Panc1 (cell line): ENCODE measurements at regions not wholly inside any gene's neighbourhood (a gene's known extent, or its start where the extent isn't known, plus 50 kb on each side); places are given as distances from the start of the nearest gene placed in this dataset.

Experiments used
- ATAC-seq: fragments of 200-7000 bp; cut with Tn5 transposase; 2 replicates; pipeline ENCODE4 v1.9.1; 2020; ENCODE audit warnings: mild to moderate bottlenecking, moderate library complexity
- BruUV-seq: library from RNA; stranded (reverse); fragments of 400-500 nt; replicated peaks from 2 replicates; lab custom pipeline; 2021; lab: Mats Ljungman, UMichigan
- CTCF ChIA-PET: fragments of 300-600 bp; sonication (Branson Sonifier 250); formaldehyde crosslinking; loops from one replicate; lab custom pipeline; 2022; ENCODE audit warnings: antibody characterized with exemption; lab: Charles Lee
- POLR2A ChIA-PET: fragments of 300-600 bp; sonication (Branson Sonifier 250); formaldehyde crosslinking; loops from one replicate; lab custom pipeline; 2022; ENCODE audit warnings: antibody characterized with exemption; lab: Charles Lee
- DNase-seq: peaks from one replicate; pipeline ENCODE4 v3.0.0-alpha.2; 2010; ENCODE audit warnings: low read depth, low spot score
- H3K27ac ChIP-seq: 2 replicates; pipeline ENCODE4 v1.5.1; 2011; ENCODE audit warnings: mild to moderate bottlenecking, low read length, inconsistent platforms
- H3K27me3 ChIP-seq: fragments of 200-500 bp; sonication (Bioruptor generic); 2 replicates; pipeline ENCODE4 v1.6.0; 2014; ENCODE audit warnings: low read length, inconsistent platforms; ENCODE audit not compliant: control insufficient read depth, insufficient read depth
- H3K36me3 ChIP-seq: fragments of 200-500 bp; sonication (Bioruptor generic); 2 replicates; pipeline ENCODE4 v1.5.1; 2014; ENCODE audit warnings: inconsistent platforms, mild to moderate bottlenecking, low read length, moderate library complexity; ENCODE audit not compliant: control insufficient read depth, insufficient read depth
- H3K4me1 ChIP-seq: 2 replicates; pipeline ENCODE4 v1.5.1; 2011; ENCODE audit warnings: inconsistent platforms, mild to moderate bottlenecking, low read length, moderate library complexity; ENCODE audit not compliant: control insufficient read depth, insufficient read depth
- H3K4me3 ChIP-seq, 2 experiments: 2 replicates each; pipeline ENCODE4 v1.5.1; 2011 to 2012; ENCODE audit warnings: low read depth in 2 of 2, low read length in 2 of 2, mild to moderate bottlenecking in 2 of 2, inconsistent platforms in 1 of 2, moderate library complexity in 1 of 2
- H3K9me3 ChIP-seq: fragments of 200-500 bp; sonication (Bioruptor generic); 2 replicates; pipeline ENCODE4 v1.5.1; 2014; ENCODE audit warnings: low read depth, mild to moderate bottlenecking, inconsistent platforms, low read length, moderate library complexity; ENCODE audit not compliant: control insufficient read depth, insufficient read depth
- POLR2AphosphoS5 ChIP-seq: IDR thresholded peaks from 2 replicates; pipeline ENCODE4 v1.6.1; 2012; ENCODE audit warnings: mild to moderate bottlenecking, low read depth, low read length, moderate library complexity
- SIN3A ChIP-seq: IDR thresholded peaks from 2 replicates; pipeline ENCODE4 v1.6.1; 2012; ENCODE audit warnings: low read depth, mild to moderate bottlenecking, low read length, moderate library complexity, borderline replicate concordance; ENCODE audit not compliant: insufficient read depth
- TCF7L2 ChIP-seq: IDR thresholded peaks from 2 replicates; pipeline ENCODE4 v1.6.1; 2011; ENCODE audit warnings: mild to moderate bottlenecking, low read depth, low read length, inconsistent platforms
- in situ Hi-C: cut with HindIII; loops from 2 replicates; pipeline ENCODE4 v1.10.0; 2016; ENCODE audit warnings: low sequenced_read_pairs, low pct_unique_long_range_greater_than_20kb
- intact Hi-C: fragments of 100-400 bp; cut with micrococcal nuclease; formaldehyde crosslinking; loops from one replicate; pipeline ENCODE4 v1.10.0; 2022; ENCODE audit not compliant: unreplicated experiment
- TF ChIP-seq, protein P1 (sequence below), 2 experiments: IDR thresholded peaks; 2 replicates each; pipeline ENCODE4 v1.6.1; 2011 to 2012; ENCODE audit warnings: low read depth in 2 of 2, control low read depth in 1 of 2, low read length in 1 of 2, mild to moderate bottlenecking in 1 of 2, moderate library complexity in 1 of 2; ENCODE audit not compliant: insufficient read depth in 1 of 2
- TF ChIP-seq, protein P2 (sequence below): fragments of 450-650 bp; IDR thresholded peaks from 2 replicates; pipeline ENCODE4 v1.5.1; 2017; ENCODE audit warnings: mild to moderate bottlenecking

- H3K27me3 ChIP-seq = no peaks in the 10 kb centered on the region
- H3K9me3 ChIP-seq = no peaks in the 10 kb centered on the region
- no peak for DNase-seq
- in situ Hi-C loops = no loop called here
- CTCF ChIA-PET = no interaction called here
- TF ChIP-seq, protein P1, sequence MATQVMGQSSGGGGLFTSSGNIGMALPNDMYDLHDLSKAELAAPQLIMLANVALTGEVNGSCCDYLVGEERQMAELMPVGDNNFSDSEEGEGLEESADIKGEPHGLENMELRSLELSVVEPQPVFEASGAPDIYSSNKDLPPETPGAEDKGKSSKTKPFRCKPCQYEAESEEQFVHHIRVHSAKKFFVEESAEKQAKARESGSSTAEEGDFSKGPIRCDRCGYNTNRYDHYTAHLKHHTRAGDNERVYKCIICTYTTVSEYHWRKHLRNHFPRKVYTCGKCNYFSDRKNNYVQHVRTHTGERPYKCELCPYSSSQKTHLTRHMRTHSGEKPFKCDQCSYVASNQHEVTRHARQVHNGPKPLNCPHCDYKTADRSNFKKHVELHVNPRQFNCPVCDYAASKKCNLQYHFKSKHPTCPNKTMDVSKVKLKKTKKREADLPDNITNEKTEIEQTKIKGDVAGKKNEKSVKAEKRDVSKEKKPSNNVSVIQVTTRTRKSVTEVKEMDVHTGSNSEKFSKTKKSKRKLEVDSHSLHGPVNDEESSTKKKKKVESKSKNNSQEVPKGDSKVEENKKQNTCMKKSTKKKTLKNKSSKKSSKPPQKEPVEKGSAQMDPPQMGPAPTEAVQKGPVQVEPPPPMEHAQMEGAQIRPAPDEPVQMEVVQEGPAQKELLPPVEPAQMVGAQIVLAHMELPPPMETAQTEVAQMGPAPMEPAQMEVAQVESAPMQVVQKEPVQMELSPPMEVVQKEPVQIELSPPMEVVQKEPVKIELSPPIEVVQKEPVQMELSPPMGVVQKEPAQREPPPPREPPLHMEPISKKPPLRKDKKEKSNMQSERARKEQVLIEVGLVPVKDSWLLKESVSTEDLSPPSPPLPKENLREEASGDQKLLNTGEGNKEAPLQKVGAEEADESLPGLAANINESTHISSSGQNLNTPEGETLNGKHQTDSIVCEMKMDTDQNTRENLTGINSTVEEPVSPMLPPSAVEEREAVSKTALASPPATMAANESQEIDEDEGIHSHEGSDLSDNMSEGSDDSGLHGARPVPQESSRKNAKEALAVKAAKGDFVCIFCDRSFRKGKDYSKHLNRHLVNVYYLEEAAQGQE (IDR thresholded peaks at IDR 0.05; ENCODE audit: insufficient read depth in 1 of 2, low read depth in 2 of 2, low read length in 1 of 2) = no peak
- no peak for ATAC-seq
- no peak overlapping the region for H3K4me3 ChIP-seq
- POLR2A ChIA-PET = no interaction called here
- H3K4me1 ChIP-seq = no peaks in the 10 kb centered on the region
- H3K36me3 ChIP-seq = no peaks in the 10 kb centered on the region
- intact Hi-C loops = no loop called here
- no peak overlapping the region for H3K27ac ChIP-seq
- BruUV-seq = no TSS peak
Measured at GRCh38 chr5:5983261-5983980, 394.9 kb downstream of the MED10 start.

GRCh38 chr5:5981562-5981961 lies 396.8 kb downstream of the MED10 start:
- Histone ChIP-seq H3K36me3 (no peaks in the 10 kb centered on the region), H3K4me1 (no peaks in the 10 kb centered on the region), H3K9me3 (no peaks in the 10 kb centered on the region), H3K27ac (no peak overlapping the region), H3K27me3 (no peaks in the 10 kb centered on the region), H3K4me3 (no peak overlapping the region)
- DNase-seq = no peak
- TF ChIP-seq, protein P1 (IDR thresholded peaks at IDR 0.05; ENCODE audit: insufficient read depth in 1 of 2, low read depth in 2 of 2, low read length in 1 of 2) = no peak
- TF ChIP-seq TCF7L2 (no peak), SIN3A (no peak), POLR2AphosphoS5 (no peak)
- TF ChIP-seq, protein P2, sequence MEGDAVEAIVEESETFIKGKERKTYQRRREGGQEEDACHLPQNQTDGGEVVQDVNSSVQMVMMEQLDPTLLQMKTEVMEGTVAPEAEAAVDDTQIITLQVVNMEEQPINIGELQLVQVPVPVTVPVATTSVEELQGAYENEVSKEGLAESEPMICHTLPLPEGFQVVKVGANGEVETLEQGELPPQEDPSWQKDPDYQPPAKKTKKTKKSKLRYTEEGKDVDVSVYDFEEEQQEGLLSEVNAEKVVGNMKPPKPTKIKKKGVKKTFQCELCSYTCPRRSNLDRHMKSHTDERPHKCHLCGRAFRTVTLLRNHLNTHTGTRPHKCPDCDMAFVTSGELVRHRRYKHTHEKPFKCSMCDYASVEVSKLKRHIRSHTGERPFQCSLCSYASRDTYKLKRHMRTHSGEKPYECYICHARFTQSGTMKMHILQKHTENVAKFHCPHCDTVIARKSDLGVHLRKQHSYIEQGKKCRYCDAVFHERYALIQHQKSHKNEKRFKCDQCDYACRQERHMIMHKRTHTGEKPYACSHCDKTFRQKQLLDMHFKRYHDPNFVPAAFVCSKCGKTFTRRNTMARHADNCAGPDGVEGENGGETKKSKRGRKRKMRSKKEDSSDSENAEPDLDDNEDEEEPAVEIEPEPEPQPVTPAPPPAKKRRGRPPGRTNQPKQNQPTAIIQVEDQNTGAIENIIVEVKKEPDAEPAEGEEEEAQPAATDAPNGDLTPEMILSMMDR = no peak
- in situ Hi-C loops = no loop called here
- CTCF ChIA-PET = no interaction called here
- no TSS peak for BruUV-seq
- intact Hi-C loops = no loop called here
- POLR2A ChIA-PET = no interaction called here
- no peak for ATAC-seq
